OCI-M1 (cell line): ENCODE measurements at regions not wholly inside any gene's neighbourhood (a gene's known extent, or its start where the extent isn't known, plus 50 kb on each side); places are given as distances from the start of the nearest gene placed in this dataset.

Experiments
- DNase-seq: peaks from one replicate; lab custom pipeline; 2025; lab: John Stamatoyannopoulos, UW

GRCh38 chr16:6206080-6206479, 1108.5 kb upstream of the EEF2KMT start:
- DNase-seq = no peak

GRCh38 chr16:6204945-6205344, 1107.3 kb upstream of the EEF2KMT start:
- DNase-seq = no peak

GRCh38 chr16:6200861-6201260, 1103.3 kb upstream of the EEF2KMT start:
- no peak for DNase-seq

GRCh38 chr16:6200271-6200670, 1102.7 kb upstream of the EEF2KMT start:
- DNase-seq = no peak

- DNase-seq = no peak
Measured at GRCh38 chr16:6195966-6196365, 1098.4 kb upstream of the EEF2KMT start.

- DNase-seq = peak; percentile 2
Measured at GRCh38 chr16:6193718-6194117, 1096.1 kb upstream of the EEF2KMT start.

- no peak for DNase-seq
Measured at GRCh38 chr16:6192984-6193383, 1095.4 kb upstream of the EEF2KMT start.

- DNase-seq = no peak
Measured at GRCh38 chr16:6192532-6192931, 1094.9 kb upstream of the EEF2KMT start.

GRCh38 chr16:6190776-6191175, 1093.2 kb upstream of the EEF2KMT start:
- no peak for DNase-seq

GRCh38 chr16:6189216-6189615, 1091.6 kb upstream of the EEF2KMT start:
- DNase-seq = no peak

- DNase-seq = no peak
Measured at GRCh38 chr16:6177616-6178180, 1080.1 kb upstream of the EEF2KMT start.

- DNase-seq = no peak
Measured at GRCh38 chr16:6170022-6170421, 1072.4 kb upstream of the EEF2KMT start.

- DNase-seq = peak; percentile 11
Measured at GRCh38 chr16:6165330-6165979, 1067.9 kb upstream of the EEF2KMT start.

GRCh38 chr16:6160871-6161270, 1063.3 kb upstream of the EEF2KMT start:
- no peak for DNase-seq

GRCh38 chr16:6160303-6160702, 1062.7 kb upstream of the EEF2KMT start:
- no peak for DNase-seq

- DNase-seq = no peak
Measured at GRCh38 chr16:6157806-6158205, 1060.2 kb upstream of the EEF2KMT start.

- no peak for DNase-seq
Measured at GRCh38 chr16:6155271-6155670, 1057.7 kb upstream of the EEF2KMT start.

GRCh38 chr16:6153901-6154300, 1056.3 kb upstream of the EEF2KMT start:
- DNase-seq = no peak

GRCh38 chr16:6149031-6149430, 1051.4 kb upstream of the EEF2KMT start:
- DNase-seq = no peak

GRCh38 chr16:6148361-6148760, 1050.8 kb upstream of the EEF2KMT start:
- no peak for DNase-seq

GRCh38 chr16:6146874-6147425, 1049.4 kb upstream of the EEF2KMT start:
- no peak for DNase-seq

- no peak for DNase-seq
Measured at GRCh38 chr16:6146356-6146755, 1048.8 kb upstream of the EEF2KMT start.

GRCh38 chr16:6144463-6144862, 1046.9 kb upstream of the EEF2KMT start:
- no peak for DNase-seq

GRCh38 chr16:6143020-6143419, 1045.4 kb upstream of the EEF2KMT start:
- no peak for DNase-seq
